ENCODE measurements at regions not wholly inside any gene's neighbourhood (a gene's known extent, or its start where the extent isn't known, plus 50 kb on each side); places are given as distances from the start of the nearest gene placed in this dataset.
"Not testable (repeated sequence)": the region's sequence is repeated elsewhere in the genome, so short reads cannot be mapped to it uniquely, and the experiment has no call there.

DNA sequence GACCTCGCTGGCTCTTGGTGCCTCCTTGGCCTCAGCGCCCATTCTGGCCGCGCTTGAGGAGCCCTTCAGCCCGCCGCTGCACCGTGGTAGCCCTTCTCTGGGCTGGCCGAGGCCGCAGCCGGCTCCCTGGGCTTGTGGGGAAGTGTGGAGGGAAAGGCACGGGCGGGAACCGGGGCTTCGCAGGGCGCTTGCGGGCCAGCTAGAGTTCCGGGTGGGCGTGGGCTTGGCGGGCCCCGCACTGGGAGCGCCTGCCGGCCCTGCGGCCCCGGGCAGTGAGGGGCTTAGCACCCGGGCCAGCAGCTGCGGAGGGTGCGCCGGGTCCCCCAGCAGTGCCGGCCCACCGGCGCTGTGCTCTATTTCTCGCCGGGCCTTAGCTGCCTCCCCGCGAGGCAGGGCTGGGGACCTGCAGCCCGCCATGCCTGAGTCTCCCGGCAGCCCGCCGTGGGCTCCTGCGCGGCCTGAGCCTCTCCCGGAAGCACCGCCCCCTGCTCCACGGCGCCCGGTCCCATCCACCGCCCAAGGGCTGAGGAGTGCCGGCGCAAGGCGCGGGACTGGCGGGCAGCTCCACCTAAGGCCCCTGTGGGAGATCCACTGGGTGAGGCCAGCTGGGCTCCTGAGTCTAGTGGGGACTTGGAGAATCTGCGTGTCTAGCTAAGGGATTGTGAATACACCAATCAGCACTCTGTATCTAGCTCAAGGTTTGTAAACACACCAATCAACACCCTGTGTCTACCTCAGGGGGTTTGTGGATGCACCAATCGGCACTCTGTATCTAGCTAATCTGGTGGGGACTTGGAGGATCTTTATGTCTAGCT lies 141.1 kb downstream of the SLCO4C1 start:
- not testable (repeated sequence) for DNase-seq

DNA sequence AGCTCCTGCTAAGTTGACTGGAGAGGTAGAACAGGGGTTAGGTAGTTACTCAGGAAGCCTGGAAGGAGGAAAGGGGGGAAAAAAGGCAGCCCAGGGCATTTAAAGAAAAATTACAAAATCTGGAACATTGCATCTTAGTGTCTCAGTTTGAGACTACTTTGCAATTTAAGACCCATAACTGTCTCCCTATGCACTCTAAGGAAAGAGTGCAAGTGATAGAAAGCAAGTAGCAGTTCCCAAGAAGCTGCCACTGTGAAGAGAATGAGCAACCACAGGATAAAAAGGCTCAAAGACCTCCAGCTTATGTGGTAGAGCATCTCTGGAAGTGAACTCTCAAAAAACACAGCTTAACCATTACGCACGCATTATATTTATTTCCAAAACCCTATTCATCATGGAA lies 141.8 kb downstream of the SLCO4C1 start:
- no peak for DNase-seq

DNA sequence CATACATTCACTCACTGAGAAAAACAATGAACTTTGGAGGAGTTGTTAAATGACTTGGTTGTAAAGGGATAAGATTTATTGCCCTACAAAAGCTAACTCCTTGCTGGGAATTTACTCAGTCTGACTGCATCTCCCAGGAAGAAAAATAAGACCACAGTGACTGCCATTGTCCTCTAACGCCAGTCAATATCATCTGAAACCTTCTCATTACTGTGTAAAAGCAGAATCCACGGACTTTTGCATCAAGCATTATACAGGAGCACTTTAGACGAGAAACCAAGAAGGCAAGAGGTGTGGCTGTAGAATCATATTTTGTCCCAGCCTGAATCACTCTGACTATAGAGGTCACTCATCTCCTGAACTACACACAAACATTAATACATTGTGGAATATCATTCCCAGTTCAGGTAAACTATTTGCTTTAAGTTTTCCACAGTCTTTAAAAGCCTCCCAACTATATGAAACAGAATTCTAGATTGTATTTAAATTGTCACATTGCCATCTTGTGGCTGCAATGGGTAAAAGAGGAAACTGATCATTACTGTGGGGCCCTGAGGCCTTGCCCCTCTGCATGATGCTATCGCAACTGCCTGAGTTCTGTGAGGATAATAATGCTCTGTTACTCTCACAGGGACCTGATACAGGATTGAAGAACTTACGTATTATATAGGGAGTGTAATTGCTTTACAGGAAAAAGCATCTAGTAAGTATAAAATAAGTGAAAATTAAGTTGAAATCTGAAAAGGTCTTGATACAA lies 142.9 kb downstream of the SLCO4C1 start:
- DNase-seq, result no peak

DNA sequence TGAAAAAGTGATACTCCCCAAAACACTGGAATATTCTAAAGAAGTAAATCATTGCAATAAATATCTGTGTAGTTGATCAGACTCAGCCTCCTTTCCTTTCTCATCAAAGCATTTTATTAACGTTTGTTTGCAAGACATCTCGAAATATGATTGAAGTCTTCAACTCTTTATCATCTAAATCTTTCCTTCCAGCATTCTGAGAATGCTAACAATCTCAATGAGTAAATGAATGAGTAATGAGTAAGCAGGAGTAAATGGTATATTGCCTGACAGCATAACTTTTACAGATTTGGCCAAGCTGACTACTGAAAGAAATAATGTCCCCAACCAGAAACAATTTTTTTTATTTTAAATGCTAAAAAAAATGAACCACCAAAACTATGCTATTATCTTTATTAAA lies 157.1 kb downstream of the SLCO4C1 start:
- no peak for DNase-seq

DNA sequence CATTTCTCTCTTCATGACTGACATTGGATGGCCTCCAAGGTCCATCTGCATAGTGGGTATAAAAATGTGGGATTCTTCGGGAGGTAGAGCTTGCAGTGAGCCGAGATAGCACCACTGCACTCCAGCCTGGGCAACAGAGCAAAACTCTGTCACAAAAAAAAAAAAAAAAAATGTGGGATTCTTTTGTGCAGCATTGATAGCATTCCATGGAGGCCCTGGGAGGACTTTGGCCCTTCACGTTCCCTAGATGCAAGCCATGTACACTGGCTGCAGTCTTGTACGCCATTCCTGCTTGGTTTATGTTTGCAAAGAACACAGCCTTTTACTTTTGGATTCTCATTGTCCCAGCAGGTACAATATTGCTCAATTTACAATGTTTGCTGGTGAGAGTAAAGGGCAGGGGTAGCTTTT lies 157.8 kb downstream of the SLCO4C1 start:
- DNase-seq, result no peak

DNA sequence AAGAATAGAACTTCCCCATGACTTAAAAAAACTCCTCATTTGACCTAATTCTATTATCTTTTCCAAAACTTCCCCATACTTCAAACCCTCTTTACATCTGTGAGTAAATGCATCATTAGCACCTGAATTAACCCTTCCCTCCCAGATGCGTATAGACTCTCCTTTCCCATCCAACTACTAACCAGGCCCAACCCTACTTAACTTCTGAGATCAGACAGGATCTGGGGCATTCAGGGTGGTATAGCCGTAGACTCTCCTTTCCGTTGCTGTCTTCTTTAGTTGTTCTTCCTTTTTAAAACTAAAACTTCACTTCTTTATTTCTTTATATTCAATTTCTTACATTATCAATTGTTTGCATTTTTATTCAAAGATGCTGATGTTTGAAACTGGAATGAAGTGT lies 165.2 kb downstream of the SLCO4C1 start:
- DNase-seq, result no peak

DNA sequence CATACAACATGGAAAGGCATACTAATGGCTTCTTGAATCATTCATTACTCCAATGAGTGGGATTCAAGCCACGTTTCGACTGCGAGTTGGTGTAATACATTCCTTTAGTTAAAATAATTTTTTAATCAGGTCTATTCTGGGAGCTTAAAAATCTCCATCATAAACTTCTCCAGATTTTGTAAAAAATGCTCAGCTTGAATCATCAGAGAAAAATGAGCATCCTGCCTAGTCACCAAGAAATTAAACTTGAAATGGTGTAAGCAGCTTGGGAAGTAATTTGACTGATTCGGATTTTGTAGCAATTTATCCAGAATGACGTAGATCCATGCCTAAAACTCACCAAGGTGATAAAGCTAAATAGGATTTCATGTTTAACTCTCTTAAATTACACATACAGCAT lies 165.7 kb downstream of the SLCO4C1 start:
- no peak for DNase-seq

DNA sequence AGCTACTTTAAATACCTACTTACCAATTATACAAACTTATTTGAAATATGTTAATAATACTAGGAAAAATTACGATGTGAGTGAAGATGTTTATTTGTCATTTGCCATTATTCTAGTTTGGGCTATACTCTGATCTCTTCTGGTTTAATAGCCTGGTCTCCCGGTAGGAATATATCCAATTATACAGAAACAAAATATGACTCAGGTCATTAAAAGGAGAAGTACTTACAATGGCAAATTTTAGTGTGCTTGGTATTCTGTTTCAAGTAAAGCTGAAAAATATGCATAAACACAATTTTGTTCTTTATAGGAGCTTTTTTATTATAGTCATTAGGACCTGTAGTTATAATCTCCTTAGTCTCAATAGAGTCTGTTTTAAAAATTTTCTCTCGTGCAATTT lies 176.8 kb downstream of the SLCO4C1 start:
- no peak for DNase-seq

DNA sequence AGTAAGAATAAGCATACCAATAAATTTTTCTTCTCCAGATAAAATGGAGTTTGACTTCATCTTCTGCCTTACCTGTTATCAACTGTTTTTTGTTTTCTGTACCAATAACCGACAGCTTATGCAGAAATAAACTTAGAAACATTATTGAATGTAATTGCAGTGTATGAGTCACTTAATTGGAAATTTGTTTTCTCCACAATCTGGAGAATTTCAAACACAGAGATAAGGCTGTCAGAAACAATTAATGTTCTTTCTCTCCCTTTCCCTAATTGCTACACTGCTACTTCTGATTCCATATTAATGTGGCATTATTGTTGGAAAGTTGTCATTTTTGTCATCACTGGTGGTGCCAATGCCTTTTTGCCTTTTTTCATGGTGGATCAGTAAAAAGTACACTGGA lies 180.3 kb downstream of the SLCO4C1 start:
- no peak for DNase-seq

DNA sequence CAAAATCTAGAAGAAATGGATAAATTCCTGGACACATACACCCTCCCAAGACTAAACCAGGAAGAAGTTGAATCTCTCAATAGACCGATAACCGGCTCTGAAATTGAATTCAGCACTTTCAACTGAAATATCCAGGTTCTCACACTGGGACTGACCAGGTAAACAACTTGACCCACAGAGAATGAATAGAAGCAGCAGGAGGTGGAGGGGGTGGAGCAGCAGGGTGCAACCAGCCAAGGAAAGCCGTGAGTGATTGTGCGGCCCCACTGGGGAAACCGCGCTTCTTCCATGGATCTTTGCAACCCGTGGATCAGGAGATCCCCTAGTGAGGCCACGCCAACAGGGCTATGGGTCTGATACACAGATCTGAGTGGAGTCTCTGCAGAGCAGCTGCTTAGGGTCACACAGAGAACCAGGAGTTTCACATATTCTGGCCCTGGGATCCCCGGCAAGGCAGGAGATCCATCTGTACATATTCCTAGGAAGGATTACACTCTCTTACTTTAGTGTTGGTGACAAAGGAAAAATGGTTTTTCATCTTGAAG lies 181.5 kb downstream of the SLCO4C1 start:
- DNase-seq, result no peak

DNA sequence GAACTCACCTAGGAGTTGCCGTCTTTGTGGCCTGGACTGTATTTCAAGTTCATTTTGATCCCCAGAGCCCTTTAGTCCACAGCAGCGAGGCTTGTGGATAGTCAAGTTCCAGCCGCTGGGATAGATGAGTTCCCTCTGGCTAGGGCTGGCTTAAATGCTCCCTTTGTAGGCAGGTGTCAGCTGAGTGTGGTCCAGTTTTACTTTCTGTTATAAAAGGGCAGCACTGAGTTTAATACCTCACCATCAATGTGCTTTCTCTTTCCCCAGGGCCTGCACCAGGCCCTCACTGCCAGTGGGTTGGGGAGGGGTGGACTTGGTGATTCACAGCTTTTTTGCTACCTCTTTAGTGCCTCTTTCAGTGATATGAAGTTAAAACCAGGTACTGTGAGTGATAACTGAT lies 188.2 kb downstream of the SLCO4C1 start:
- DNase-seq, result no peak

DNA sequence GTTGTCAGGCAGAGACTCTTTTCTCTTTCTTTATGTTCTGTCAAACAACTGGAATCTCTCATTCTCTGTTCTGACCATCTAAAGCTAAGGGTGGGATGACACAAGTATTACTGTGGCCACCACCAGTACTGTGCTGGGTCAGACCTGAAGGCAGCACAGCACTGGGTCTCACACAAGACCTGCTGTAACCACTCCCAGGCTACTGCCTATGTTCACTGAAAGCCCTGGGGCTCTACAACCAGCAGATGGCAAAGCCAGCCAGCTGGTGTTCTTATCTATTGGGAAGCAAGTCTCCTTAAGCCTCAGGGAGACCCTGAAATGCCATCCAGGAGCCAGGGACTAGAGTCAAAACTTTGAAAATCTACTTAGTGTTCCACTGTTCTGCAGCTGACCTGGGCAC lies 189.5 kb downstream of the SLCO4C1 start:
- DNase-seq, result no peak

DNA sequence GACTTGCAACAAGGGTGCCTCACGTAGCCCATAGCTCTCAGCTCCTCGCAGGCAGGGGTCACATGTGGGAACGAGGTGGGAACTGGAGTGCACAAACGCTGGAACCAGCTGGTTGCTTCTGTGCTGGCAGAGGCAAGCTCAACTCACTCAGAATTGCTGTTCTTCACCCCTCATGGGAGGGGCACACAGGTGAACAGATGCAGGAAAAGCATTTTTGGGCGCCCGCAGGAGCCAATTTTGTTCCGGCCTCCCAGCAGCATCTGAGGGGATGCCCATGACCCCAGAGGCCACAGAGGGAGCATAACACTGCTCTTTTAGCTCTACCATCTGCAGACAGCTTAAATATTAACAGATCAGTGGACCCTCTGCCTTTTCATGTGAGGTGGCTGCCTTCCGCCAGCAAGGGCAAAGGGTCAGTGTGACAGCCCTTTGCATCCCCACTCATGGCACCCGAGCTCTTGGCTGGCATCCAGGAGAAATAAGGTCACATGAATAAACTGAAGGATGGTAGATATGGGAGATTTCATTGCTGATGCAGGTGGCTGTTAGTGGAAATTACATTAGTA lies 196.2 kb downstream of the SLCO4C1 start:
- DNase-seq, result no peak

DNA sequence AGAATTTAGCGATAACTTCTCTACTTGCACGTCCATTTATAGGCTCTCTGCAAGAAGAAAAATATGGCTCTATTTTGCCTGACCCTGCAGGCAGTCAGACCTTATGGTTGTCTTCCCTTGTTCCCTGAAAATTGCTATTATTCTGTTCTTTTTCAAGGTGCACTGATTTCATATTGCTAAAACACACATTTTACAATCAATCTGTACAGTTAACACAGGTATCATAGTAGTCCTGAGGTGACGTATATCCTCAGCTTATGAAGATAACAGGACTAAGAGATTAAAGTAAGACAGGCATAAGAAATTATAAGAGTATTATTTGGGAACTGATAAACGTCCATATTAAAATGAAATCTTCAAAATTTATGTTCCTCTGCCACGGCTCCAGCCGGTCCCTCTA lies 197.0 kb downstream of the SLCO4C1 start:
- not testable (repeated sequence) for DNase-seq

DNA sequence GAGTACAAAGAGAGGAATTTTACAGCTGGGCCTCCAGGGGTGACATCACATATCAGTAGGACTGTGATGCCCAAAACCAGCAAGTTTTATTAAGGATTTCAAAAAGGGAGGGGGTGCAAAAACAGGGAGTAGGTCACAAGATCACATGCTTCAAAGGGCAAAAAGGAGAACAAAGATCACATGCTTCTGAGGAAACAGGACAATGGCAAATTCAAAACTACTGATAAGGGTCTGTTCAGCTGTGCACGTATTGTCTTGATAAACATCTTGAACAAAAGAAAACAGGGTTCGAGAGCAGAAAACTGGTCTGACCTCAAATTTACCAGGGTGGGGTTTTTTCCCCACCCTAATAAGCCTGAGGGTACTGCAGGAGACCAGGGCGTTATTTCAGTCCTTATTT lies 197.5 kb downstream of the SLCO4C1 start:
- DNase-seq, result not testable (repeated sequence)

DNA sequence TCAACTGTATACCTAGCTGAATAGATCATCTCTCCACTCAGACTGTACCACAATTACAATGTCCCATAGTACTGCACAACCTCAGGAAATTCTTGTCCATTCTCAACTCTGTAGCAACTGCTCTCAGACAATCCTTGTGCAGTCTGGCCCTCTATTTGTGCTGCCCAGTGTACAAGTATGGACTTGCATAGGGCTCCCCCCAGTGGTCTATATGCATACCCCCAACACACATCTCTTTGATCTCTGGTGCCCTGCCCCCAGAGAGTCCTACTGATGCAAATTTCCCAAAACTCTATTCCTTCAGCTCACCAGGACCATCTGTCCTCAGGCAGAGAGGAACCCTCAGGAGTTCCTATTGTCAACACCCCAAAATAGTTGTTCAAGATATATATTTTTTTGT lies 205.3 kb downstream of the SLCO4C1 start:
- DNase-seq, result no peak

DNA sequence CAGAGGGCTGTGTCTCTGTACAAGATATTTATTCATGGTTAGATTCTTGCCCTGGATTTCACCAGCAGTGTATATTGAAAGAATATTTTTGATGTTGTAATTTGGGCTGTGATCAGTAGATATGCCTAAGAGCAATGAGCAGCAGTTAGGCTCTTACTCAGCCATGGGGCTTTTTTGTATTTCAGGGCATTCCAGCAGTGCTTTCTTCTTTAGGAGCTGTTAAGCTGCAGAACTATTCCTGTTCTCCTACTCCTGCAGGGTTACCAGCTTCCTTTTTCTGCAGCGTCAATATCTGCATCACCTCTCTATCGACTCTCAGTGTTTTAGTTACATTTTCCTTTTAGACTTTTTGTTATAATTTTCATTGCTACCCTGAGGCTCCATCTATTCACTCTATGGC lies 206.2 kb downstream of the SLCO4C1 start:
- no peak for DNase-seq

DNA sequence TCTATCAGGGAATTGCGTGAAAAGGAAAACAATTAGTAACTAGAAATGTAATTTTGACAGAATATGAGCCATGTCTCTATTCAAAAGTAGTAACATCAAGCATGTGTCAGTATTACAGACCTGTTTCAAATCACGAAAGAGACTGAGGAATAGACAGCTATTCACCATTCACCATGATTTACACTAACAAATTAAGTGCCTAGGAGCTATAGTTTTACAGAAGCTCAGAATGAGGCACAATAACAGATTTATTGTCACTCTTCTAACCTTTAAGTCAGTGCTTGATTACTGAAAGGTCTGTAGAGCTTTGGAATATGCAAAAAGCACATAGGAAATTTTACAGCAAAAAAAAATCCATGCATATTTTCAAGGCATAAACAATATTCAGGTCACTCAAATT lies 208.2 kb downstream of the SLCO4C1 start:
- DNase-seq, result no peak

DNA sequence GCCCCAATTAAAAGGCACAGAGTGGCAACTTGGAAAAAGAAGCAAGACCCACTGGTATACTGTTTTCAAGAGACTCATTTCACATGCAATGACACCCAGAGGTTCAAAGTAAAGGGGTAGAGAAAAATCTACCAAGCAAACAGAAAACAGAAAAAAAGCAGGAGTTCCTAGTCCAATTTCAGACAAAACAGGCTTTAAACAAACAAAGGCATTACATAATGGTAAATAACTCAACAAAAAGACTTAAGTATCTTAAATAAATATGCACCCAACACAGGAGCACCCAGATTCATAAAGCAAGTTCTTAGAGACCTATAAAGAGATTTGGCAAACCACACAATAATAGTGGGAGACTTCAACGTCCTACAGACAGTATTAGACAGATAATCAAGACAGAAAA lies 215.8 kb downstream of the SLCO4C1 start:
- DNase-seq, result no peak

DNA sequence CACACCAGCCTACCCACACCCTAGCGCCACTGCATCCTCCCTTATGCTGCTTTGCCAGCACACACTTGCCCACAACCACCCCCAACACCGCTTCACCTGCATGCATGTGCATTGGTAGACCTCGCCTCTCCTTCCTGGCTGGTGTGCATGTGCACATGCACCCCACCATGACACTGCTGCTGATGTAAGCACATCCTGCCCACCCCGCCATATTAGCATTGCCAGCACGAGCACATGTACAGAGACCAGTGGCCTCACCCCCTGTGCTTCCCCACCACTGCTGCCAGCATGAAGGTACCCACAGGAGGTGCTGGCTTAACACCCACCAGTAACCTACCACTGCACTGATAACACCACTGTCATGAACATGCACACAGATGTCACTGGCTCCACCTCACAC lies 218.2 kb downstream of the SLCO4C1 start:
- DNase-seq, result no peak

DNA sequence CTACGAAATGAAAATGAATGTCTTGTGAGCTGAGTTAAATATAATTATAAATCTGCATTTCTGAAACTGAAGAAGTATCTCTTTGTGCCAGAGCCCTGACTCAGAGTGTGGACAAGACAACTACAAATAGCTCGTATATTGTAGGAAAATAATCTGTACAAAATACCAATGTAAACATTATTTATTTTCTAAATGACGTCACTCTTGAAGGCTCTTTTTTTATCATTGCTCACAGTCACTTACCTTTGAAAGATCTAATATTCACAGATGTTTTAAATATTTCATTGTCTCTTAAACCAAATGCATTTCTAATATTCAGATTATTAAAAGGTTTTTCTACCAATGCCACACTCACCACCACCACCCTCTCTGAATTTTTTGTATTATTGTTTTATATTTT lies 226.1 kb downstream of the SLCO4C1 start:
- DNase-seq, result no peak

DNA sequence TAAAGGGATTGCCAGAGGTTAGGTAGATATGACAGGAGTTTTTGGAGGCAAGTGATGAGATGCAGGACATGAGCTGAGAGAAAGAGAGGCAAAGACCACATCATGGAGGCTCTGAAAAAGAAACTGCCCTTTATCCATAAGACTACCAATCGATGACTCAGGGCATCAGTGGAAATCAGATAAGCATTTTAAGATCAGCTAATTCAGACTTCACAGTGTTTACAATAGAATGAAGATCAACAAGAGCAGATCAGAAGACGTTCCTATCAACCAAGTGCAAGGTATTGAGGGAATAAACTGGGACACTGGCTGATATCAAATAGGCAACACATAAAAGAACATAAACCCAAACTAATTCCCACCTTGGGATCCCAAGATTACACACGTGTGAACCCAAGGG lies 227.2 kb downstream of the SLCO4C1 start:
- DNase-seq, result no peak

DNA sequence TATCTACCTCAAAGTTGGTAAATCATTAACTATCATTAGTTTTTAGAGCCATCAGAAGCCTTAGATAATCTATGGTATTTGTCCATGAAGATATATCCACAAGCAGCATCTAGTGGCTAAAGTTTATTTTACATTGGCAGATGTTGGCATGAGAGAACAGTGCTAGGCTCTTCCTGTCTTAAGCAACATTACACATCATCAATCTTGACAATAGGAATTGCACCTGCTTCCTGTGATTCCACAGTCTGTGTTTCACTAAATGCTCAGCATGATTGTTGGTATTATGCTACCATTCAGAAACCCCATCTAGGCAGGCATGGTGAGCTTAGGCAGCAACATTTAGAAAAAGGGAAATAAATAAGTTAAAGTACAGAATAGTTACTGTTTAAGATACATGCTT lies 246.6 kb downstream of the SLCO4C1 start:
- DNase-seq, result no peak

DNA sequence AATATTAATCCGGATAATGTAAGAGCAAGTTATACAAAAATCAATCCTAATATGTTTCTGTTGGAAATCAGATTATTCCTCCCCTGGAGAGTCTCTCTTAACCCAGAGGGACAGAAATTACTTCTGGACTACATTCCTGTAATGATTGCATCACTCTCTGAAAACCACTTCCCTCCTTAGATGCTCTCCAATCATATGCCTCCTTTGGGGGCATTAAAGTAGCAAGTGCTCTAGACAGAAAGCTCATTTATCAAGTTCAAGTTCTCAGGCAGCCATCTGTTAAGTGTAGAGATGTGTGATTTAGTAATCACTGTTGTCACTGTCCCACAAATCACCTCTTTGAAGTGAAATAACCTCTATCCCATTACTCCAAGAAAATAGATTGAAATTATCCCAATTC lies 247.1 kb downstream of the SLCO4C1 start:
- no peak for DNase-seq
